K562 (cell line): ENCODE measurements at regions not wholly inside any gene's neighbourhood (a gene's known extent, or its start where the extent isn't known, plus 50 kb on each side); places are given as distances from the start of the nearest gene placed in this dataset.
"Not testable (repeated sequence)": the region's sequence is repeated elsewhere in the genome, so short reads cannot be mapped to it uniquely, and the experiment has no call there.

Experiments
- ATAC-seq: fragments of 200-7000 bp; cut with Tn5 transposase; 3 replicates; pipeline ENCODE4 v1.9.1; 2020; ENCODE audit warnings: moderate library complexity
- BruUV-seq: library from RNA; stranded (reverse); fragments of 400-500 nt; replicated peaks from 2 replicates; lab custom pipeline; 2021; lab: Mats Ljungman, UMichigan
- CTCF ChIA-PET: fragments of 300-600 bp; formaldehyde crosslinking; extraction: SDS; loops from one replicate; lab custom pipeline; 2021; ENCODE audit warnings: low intra/inter-chr PET ratio; lab: Yijun Ruan, JAX
- POLR2A ChIA-PET: fragments of 300-600, 350-650 bp; sonication (Branson Sonifier 250); formaldehyde crosslinking; extraction: SDS; loops from one replicate; lab custom pipeline; 2021; ENCODE audit warnings: antibody characterized with exemption, inconsistent platforms; lab: Yijun Ruan, JAX
- DNase-seq, 4 experiments: peaks; one replicate each; pipeline versions ENCODE4 v3.0.0 to v3.0.0-alpha.2; 2011 to 2018; ENCODE audit warnings: low spot score in 3 of 4, mixed read lengths in 3 of 4; ENCODE audit errors: extremely low read depth in 1 of 4
- FAIRE-seq: peaks from 2 replicates; lab custom pipeline; 2011; peaks lifted over from hg19 to GRCh38; lab: Jason Lieb, UNC
- H2AFZ ChIP-seq: 2 replicates; pipeline ENCODE4 v1.6.0; 2011; ENCODE audit warnings: low read depth, low read length, control low read depth, inconsistent platforms
- H3K27ac ChIP-seq: fragments of 200-600 bp; 3 replicates; pipeline ENCODE4 v1.8.0; 2011; ENCODE audit warnings: low read depth, mild to moderate bottlenecking, control low read depth, inconsistent platforms, low read length, moderate library complexity, mixed read lengths; ENCODE audit errors: extremely low read depth
- H3K27me3 ChIP-seq, 2 experiments: fragments of 300-600 bp in 1 of 2; 2 replicates in 1 of 2; 3 replicates in 1 of 2; pipeline versions ENCODE4 v1.6.0 to v1.8.0; 2011; ENCODE audit warnings: inconsistent platforms in 2 of 2, low read length in 2 of 2, mild to moderate bottlenecking in 1 of 2, mixed read lengths in 1 of 2, moderate library complexity in 1 of 2; ENCODE audit not compliant: control insufficient read depth in 2 of 2, insufficient read depth in 2 of 2
- H3K36me3 ChIP-seq: fragments of 300-600 bp; 3 replicates; pipeline ENCODE4 v1.8.0; 2011; ENCODE audit warnings: mild to moderate bottlenecking, low read length, inconsistent platforms; ENCODE audit not compliant: control insufficient read depth, insufficient read depth
- H3K4me1 ChIP-seq, 2 experiments: fragments of 200-600 bp in 1 of 2; replicated peaks in 1 of 2; 2 replicates in 1 of 2; 3 replicates in 1 of 2; pipeline versions ENCODE4 v1.5.1 to v1.8.0; 2011; ENCODE audit warnings: inconsistent platforms in 2 of 2, low read length in 2 of 2, mild to moderate bottlenecking in 1 of 2, mixed read lengths in 1 of 2, moderate library complexity in 1 of 2; ENCODE audit not compliant: control insufficient read depth in 2 of 2, insufficient read depth in 2 of 2
- H3K4me2 ChIP-seq: 2 replicates; pipeline ENCODE4 v1.6.1; 2011; ENCODE audit warnings: low read length, control low read depth, inconsistent platforms, mixed read lengths; ENCODE audit not compliant: insufficient read depth
- H3K4me3 ChIP-seq: fragments of 200-600 bp; sonication (generic), shearing (Covaris generic); 2 replicates; pipeline ENCODE4 v1.5.1; 2016; ENCODE audit warnings: control low read depth, inconsistent platforms
- H3K79me2 ChIP-seq: fragments of 200-600 bp; 3 replicates; pipeline ENCODE4 v1.8.0; 2011; ENCODE audit warnings: low read length, inconsistent platforms; ENCODE audit not compliant: control insufficient read depth, insufficient read depth
- H3K9ac ChIP-seq, 2 experiments: 2 replicates each; pipeline versions ENCODE4 v1.6.0 to v1.6.1; 2011; ENCODE audit warnings: low read depth in 2 of 2, low read length in 2 of 2, control low read depth in 1 of 2, inconsistent platforms in 1 of 2, mild to moderate bottlenecking in 1 of 2, mixed read lengths in 1 of 2; ENCODE audit not compliant: insufficient read depth in 1 of 2
- H3K9me1 ChIP-seq: one replicate; pipeline ENCODE4 v1.6.0; 2011; ENCODE audit warnings: inconsistent platforms, mild to moderate bottlenecking, low read length, moderate library complexity; ENCODE audit not compliant: control insufficient read depth, insufficient read depth
- H3K9me3 ChIP-seq: replicated peaks from 2 replicates; pipeline ENCODE4 v1.5.1; 2011; ENCODE audit warnings: low read depth, low read length, inconsistent platforms; ENCODE audit not compliant: control insufficient read depth, insufficient read depth
- H4K20me1 ChIP-seq: replicated peaks from 2 replicates; pipeline ENCODE4 v1.6.1; 2011; ENCODE audit warnings: low read length, inconsistent platforms, mixed read lengths; ENCODE audit not compliant: control insufficient read depth, insufficient read depth
- RAD21 ChIP-seq, 2 experiments: fragments of 250-450 bp in 1 of 2; fragments of 450-650 bp in 1 of 2; sonication (Bioruptor Pico) in 1 of 2; formaldehyde crosslinking in 1 of 2; IDR thresholded peaks in 1 of 2; conservative IDR thresholded peaks in 1 of 2; 2 replicates each; pipeline versions ENCODE4 v1.4.0 to v1.8.0; 2020 to 2022; ENCODE audit warnings: mild to moderate bottlenecking in 2 of 2, moderate library complexity in 1 of 2
- REST ChIP-seq, 2 experiments: fragments of 450-650 bp; formaldehyde crosslinking in 1 of 2; IDR thresholded peaks; 2 replicates each; pipeline versions ENCODE4 v1.4.0 to v1.6.1; 2014 to 2020; ENCODE audit warnings: mild to moderate bottlenecking in 2 of 2, borderline replicate concordance in 1 of 2, low read depth in 1 of 2
- TRIM25 ChIP-seq: fragments of 450-650 bp; IDR thresholded peaks from 2 replicates; pipeline ENCODE4 v1.7.0; 2016; ENCODE audit warnings: borderline replicate concordance
- WGBS: fragments of 100-300 bp; shearing (Covaris generic); methylation state at CpG from one replicate; pipeline ENCODE4 v1.1.6; 2016; ENCODE audit warnings: low coverage, mixed read lengths; ENCODE audit not compliant: insufficient coverage; ENCODE audit errors: missing lambda C conversion rate; 5-methylcytosine and 5-hydroxymethylcytosine counted together
- in situ Hi-C: fragments of 300-500 bp; cut with MboI; formaldehyde crosslinking; loops from 4 replicates; pipeline ENCODE4 v1.15.0; 2018; ENCODE audit warnings: inconsistent platforms, mixed read lengths
- intact Hi-C: fragments of 100-400 bp; cut with micrococcal nuclease; formaldehyde crosslinking; loops from 2 replicates; pipeline ENCODE4 v1.14.2; 2022

GRCh38 chr13:106083620-106084350, 451.7 kb downstream of the EFNB2 start:
- no peaks in the 10 kb centered on the region for H3K79me2 ChIP-seq
- ChIA-PET POLR2A (no interaction called here), CTCF (no interaction called here)
- 0% methylated on average over 3 of the region's 3 CpGs for WGBS
- H3K27ac ChIP-seq = no peak overlapping the region
- H3K4me2 ChIP-seq = no peak overlapping the region
- no peaks in the 10 kb centered on the region for H3K27me3 ChIP-seq
- TF ChIP-seq TRIM25 (no peak), RAD21 (CRISPR knock-in tag; conservative IDR thresholded peaks at IDR 0.05 in 1 of 2, IDR thresholded peaks at IDR 0.05 in 1 of 2) (peak in 1 of 2 experiments; percentile 19; a peak in 2 of 4 replicates), REST (IDR thresholded peaks at IDR 0.05; ENCODE audit: borderline replicate concordance) (0 out of 2 replicates have a peak, but pooled peaks have one; percentile 5), REST (CRISPR knock-in tag; IDR thresholded peaks at IDR 0.05; ENCODE audit: low read depth) (no peak)
- ATAC-seq (no peak), FAIRE-seq (no peak), DNase-seq (peak in 1 of 4 experiments; percentile 2)
- H4K20me1 ChIP-seq = no peaks in the 10 kb centered on the region
- BruUV-seq = no TSS peak
- in situ Hi-C loops (no loop called here), intact Hi-C loops (no loop called here)
- H3K4me1 ChIP-seq = no peaks in the 10 kb centered on the region
- no peaks in the 10 kb centered on the region for H3K36me3 ChIP-seq
- no peak overlapping the region for H3K4me3 ChIP-seq
- H3K9me3 ChIP-seq = no peaks in the 10 kb centered on the region
- no peak overlapping the region for H2AFZ ChIP-seq
- no peak overlapping the region for H3K9ac ChIP-seq
- no peaks in the 10 kb centered on the region for H3K9me1 ChIP-seq

GRCh38 chr13:106081221-106081620, 454.2 kb downstream of the EFNB2 start:
- BruUV-seq = not testable (repeated sequence)

More at GRCh38 chr13:106081221-106081620, 454.2 kb downstream of the EFNB2 start:
- in situ Hi-C loops, H2AFZ ChIP-seq, H3K79me2 ChIP-seq, H3K9ac ChIP-seq, H3K9me3 ChIP-seq, POLR2A ChIA-PET, intact Hi-C loops, H3K27ac ChIP-seq, H3K4me3 ChIP-seq, ATAC-seq, H3K9me1 ChIP-seq, H3K4me1 ChIP-seq, H3K27me3 ChIP-seq, H3K36me3 ChIP-seq, FAIRE-seq, DNase-seq, CTCF ChIA-PET, H3K4me2 ChIP-seq, H4K20me1 ChIP-seq: not testable (repeated sequence)
- 0% methylated on average over 5 of the region's 6 CpGs for WGBS
